ENCODE measurements at regions not wholly inside any gene's neighbourhood (a gene's known extent, or its start where the extent isn't known, plus 50 kb on each side); places are given as distances from the start of the nearest gene placed in this dataset.
"Not testable (repeated sequence)": the region's sequence is repeated elsewhere in the genome, so short reads cannot be mapped to it uniquely, and the experiment has no call there.

GRCh38 chr16:46386110-46386771 is 234.9 kb downstream of the SHCBP1 start:
- TF ChIP-seq POLR2A, CTCF (IDR thresholded peaks at IDR 0.05): not testable (repeated sequence)

Measured in vagina (tissue), 2 donors.